ENCODE measurements at regions not wholly inside any gene's neighbourhood (a gene's known extent, or its start where the extent isn't known, plus 50 kb on each side); places are given as distances from the start of the nearest gene placed in this dataset.

DNA sequence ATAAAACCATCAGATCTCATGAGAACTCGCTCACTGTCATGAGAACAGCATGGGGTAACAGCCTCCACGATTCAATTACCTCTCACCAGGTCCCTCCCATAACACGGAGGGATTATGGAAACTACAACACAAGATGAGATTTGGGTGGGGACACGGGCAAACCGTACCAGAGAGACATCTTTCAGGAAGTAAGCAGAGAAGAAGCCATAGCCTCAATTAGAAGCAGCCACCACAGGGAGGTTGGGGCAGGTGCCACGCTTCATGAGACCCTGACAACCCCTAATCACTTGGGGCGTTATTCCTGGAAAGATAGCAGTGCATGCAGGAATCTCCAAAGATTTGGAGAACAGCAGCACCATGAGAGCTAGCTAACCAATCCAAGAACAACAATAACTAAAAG, 52.9 kb upstream of the SIRPG start:
- Mint-ChIP-seq H3K27me3 (peaks cover 23% of the 10 kb centered on the region), H3K4me1 (ENCODE audit: low read depth) (peaks cover 38% of the 10 kb centered on the region), H3K27ac (no peak overlapping the region), H3K4me3 (no peak overlapping the region), H3K9me3 (peaks cover 16% of the 10 kb centered on the region), H3K36me3 (ENCODE audit: low read depth) (no peaks in the 10 kb centered on the region)
- intact Hi-C loops (cut with micrococcal nuclease), result no loop called here

DNA sequence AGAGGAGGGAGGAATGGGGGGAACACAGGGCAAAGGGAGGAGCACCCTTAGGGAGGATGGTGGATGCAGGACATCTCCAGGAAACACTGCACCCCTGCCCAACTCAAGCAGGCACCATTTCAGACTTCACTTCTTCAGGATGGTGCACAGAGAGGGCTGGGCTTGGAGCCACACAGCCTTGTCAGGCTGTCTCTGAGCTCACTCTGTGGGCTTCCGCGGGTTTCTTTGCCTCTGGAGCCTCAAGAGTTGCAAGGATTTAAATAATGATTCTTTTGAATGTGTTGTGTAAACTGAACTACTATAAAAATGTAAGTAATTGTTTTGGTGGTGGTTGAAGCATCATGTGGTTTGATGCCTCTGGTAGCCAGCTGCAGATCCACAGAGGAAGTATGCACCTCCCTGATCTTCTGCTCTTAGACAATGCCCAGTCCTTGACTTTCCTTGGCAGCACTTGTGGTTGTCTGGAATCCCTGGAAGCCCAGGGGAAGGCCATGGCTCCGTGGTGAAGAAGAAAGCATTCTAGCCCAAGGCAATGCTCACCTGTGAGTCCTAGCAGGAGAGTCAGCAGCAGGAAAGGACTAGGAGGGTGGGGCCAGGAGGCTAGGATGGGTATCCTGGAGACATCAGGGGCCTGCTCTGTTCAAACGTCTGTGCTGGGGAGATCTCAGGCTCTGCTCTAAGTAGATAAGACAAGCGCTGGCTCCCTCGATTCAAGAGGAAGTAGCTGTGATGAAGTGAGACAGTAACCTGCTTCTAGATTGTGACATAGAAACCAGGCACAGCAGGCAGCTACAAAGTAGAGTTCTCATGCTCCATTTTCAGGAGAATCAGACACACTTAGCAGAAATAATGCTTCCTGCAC, 50.2 kb upstream of the SIRPG start:
- H3K4me1 Mint-ChIP-seq (ENCODE audit: low read depth), result peaks cover 46% of the 10 kb centered on the region
- peak overlapping the region; percentile 64 for H3K27ac Mint-ChIP-seq
- H3K4me3 Mint-ChIP-seq, result no peak overlapping the region

More for the DNA sequence above, 50.2 kb upstream of the SIRPG start:
- Mint-ChIP-seq H3K9me3 (peaks cover 16% of the 10 kb centered on the region), H3K27me3 (peaks cover 16% of the 10 kb centered on the region), H3K36me3 (ENCODE audit: low read depth) (no peaks in the 10 kb centered on the region)
- intact Hi-C loops (cut with micrococcal nuclease), result loop anchor here (10.0 kb wide), 1 partner anchor 123 kb away; no protein-coding TSS in a partner anchor
